Body of pancreas (tissue), 4 donors: ENCODE measurements at regions not wholly inside any gene's neighbourhood (a gene's known extent, or its start where the extent isn't known, plus 50 kb on each side); places are given as distances from the start of the nearest gene placed in this dataset.
A peak's percentile ranks its signal among the peaks of the same experiment; 100 is the strongest.

Source experiments
- ATAC-seq: fragments of 150-250 bp; one replicate; pipeline ENCODE4 v1.9.1; 2016
- DNase-seq, 4 donors: peaks; one replicate each; pipeline ENCODE4 v3.0.0-alpha.2; 2019
- H3K27ac ChIP-seq, 4 donors: fragments of 200-600 bp; sonication (generic); 1 replicate in 3 of 4; 2 replicates in 1 of 4; pipeline versions ENCODE4 v1.5.1 to v1.6.1; 2016 to 2019; ENCODE audit warnings: mild to moderate bottlenecking in 1 of 4, mixed read lengths in 1 of 4, moderate library complexity in 1 of 4
- H3K27me3 ChIP-seq, 2 donors: fragments of 200-600 bp; sonication (generic); one replicate each; pipeline ENCODE4 v1.6.0; 2016; ENCODE audit warnings: mild to moderate bottlenecking in 1 of 2
- H3K36me3 ChIP-seq, 2 donors: fragments of 200-600 bp; sonication (generic); replicated peaks in 1 of 2; 2 replicates each; pipeline ENCODE4 v1.5.1; 2016; ENCODE audit warnings: low read depth in 2 of 2; ENCODE audit not compliant: insufficient read depth in 1 of 2
- H3K4me1 ChIP-seq: fragments of 200-600 bp; sonication (generic); one replicate; pipeline ENCODE4 v1.6.0; 2016
- H3K4me3 ChIP-seq, 2 donors: fragments of 200-600 bp; sonication (generic); 1 replicate in 1 of 2; 2 replicates in 1 of 2; pipeline ENCODE4 v1.5.1; 2016 to 2019
- H3K9me3 ChIP-seq, 3 donors: fragments of 200-600 bp; sonication (generic); 1 replicate in 2 of 3; 2 replicates in 1 of 3; pipeline ENCODE4 v1.5.1; 2016
- CTCF ChIP-seq, 7 experiments: fragments of 450-650 bp in 4 of 7; fragments of 200-600 bp in 3 of 7; sonication (generic) in 3 of 7; IDR thresholded peaks; one replicate each; pipeline ENCODE4 v1.5.1; 2016 to 2019; ENCODE audit warnings: antibody characterized with exemption in 7 of 7
- POLR2A ChIP-seq, 3 donors: fragments of 450-650 bp; IDR thresholded peaks; one replicate each; pipeline ENCODE4 v1.6.1; 2016; ENCODE audit warnings: antibody characterized with exemption in 3 of 3, mild to moderate bottlenecking in 2 of 3
- whole genome bisulfite sequencing, 2 donors: methylation state at CpG; one replicate each; pipeline ENCODE4 v1.1.5; 2017; 5-methylcytosine and 5-hydroxymethylcytosine counted together
- intact Hi-C: fragments of 100-400 bp; cut with DNase I; formaldehyde crosslinking; loops from one replicate; pipeline ENCODE4 v1.15.1; 2023

DNA sequence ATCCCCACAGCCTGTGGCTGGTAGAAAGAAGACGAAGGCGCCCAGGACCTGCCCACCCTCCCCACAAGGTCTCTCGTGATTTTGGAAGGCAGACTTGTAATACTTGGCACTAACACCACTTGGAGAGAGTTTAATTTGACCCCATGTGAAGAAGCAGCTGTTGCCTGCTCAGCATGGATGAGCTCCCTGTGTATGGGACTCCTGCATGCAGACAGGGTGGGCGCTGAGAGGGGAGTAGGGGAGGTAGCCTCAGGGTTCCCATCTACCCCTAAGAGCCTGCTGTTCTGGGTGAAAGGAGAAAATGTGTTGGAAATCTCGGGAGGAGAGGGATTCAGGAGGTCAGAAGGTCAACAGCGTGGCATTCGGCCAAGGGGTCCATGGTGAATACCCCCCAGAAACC lies 625.9 kb downstream of the TBC1D22A start:
- WGBS, 2 donors: 31 to 46% methylated on average over 7 of the region's 7 CpGs
- Histone ChIP-seq H3K27ac (no peak overlapping the region), H3K9me3 (no peaks in the 10 kb centered on the region), H3K4me1 (no peaks in the 10 kb centered on the region), H3K4me3 (no peak overlapping the region), H3K36me3 (no peaks in the 10 kb centered on the region), H3K27me3 (no peaks in the 10 kb centered on the region)
- intact Hi-C loops: no loop called here
- TF ChIP-seq CTCF (IDR thresholded peaks at IDR 0.05) (no peak), POLR2A (IDR thresholded peaks at IDR 0.05) (no peak)
- DNase-seq (no peak), ATAC-seq (no peak)

DNA sequence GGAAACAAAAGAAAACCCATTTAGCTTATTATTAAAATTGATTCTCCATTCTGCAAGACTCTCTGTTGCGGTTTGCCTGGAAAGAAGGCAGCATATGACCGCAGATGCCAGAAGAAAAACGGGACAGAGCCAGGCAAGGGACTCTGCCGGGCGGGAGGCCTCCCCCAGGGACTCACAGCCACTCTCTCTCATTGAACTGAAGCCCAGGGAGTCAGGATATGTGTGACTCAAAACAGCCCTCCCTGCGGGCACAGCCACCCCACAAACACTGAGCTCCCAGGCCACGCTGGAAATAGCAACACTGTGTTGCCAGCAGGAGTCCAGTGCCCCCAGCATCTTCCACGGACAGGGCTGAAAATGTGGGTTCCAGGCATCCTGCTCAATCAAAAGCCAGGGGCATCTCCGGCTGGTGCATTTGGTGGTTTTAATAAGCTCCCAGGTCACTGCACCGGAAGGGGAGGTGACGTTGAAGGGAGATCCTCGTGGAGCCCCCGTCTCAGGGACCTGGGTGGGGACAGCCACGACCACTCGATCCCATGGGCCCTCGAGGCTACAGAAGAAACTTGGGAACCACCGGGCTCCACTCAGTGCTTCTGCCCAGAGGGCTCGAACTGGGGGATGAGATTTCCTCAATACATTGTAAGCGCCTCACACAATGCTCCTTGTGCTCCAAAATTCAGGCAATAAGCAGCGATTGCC lies 624.5 kb downstream of the TBC1D22A start:
- Histone ChIP-seq H3K9me3 (no peaks in the 10 kb centered on the region), H3K27me3 (no peaks in the 10 kb centered on the region), H3K4me1 (no peaks in the 10 kb centered on the region), H3K4me3 (no peak overlapping the region), H3K27ac (no peak overlapping the region), H3K36me3 (no peaks in the 10 kb centered on the region)
- no peak for TF ChIP-seq CTCF (IDR thresholded peaks at IDR 0.05)
- TF ChIP-seq POLR2A (IDR thresholded peaks at IDR 0.05): no peak
- intact Hi-C loops: no loop called here
- 50 to 52% methylated on average over 16 to 20 of the region's 20 CpGs for WGBS, 2 donors
- no peak for ATAC-seq
- no peak for DNase-seq

GRCh38 chr22:47384977-47385376 lies 622.5 kb downstream of the TBC1D22A start:
- intact Hi-C loops: no loop called here
- TF ChIP-seq CTCF (IDR thresholded peaks at IDR 0.05): no peak
- TF ChIP-seq POLR2A (IDR thresholded peaks at IDR 0.05): no peak
- no peaks in the 10 kb centered on the region for H3K4me1 ChIP-seq
- no peak overlapping the region for H3K27ac ChIP-seq
- H3K4me3 ChIP-seq: no peak overlapping the region
- H3K27me3 ChIP-seq: no peaks in the 10 kb centered on the region
- no peak for ATAC-seq
- 51 to 72% methylated on average over 8 of the region's 8 CpGs for WGBS, 2 donors
- H3K9me3 ChIP-seq: no peaks in the 10 kb centered on the region
- no peaks in the 10 kb centered on the region for H3K36me3 ChIP-seq
- peak in 1 of 4 donors; percentile 2 for DNase-seq

DNA sequence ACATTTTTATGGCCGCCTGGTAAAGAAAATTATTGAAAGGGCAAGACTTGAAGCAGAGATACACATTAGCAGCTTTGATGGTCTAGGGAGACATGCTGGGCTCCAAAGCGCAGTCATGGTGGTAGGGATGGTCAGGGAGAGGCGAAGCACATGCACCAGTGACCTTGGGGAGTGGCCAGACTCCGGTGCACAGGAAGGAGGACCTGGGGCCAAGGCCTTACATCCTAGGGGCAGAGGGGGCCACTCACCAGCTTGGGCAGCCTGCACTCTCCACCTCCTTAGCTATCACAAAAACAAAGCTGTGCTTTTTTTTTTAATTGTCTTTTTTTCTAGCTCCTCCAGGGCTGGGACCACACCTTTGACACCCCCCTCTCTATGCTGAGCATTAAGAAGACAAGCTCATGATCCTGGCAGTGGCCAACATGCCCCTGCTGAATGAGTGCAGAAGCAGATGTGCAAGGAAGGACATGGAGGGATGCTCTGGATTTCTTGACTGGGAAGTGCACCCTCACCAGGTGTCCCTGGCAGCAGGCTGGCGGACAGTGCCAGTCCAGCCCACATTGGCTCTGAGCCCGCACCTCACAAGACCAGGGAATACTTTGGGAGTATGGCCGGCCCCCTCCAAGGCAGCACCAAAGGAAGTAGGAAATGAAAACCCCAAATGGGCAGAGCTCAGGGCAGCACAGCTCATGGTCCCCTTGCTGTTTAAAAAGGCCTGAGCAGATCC lies 619.9 kb downstream of the TBC1D22A start:
- intact Hi-C loops: no loop called here
- Histone ChIP-seq H3K4me1 (no peaks in the 10 kb centered on the region), H3K9me3 (no peaks in the 10 kb centered on the region), H3K4me3 (no peak overlapping the region), H3K27me3 (no peaks in the 10 kb centered on the region), H3K36me3 (no peaks in the 10 kb centered on the region), H3K27ac (no peak overlapping the region)
- 53 to 61% methylated on average over 7 of the region's 7 CpGs for WGBS, 2 donors
- TF ChIP-seq POLR2A (IDR thresholded peaks at IDR 0.05) (no peak), CTCF (IDR thresholded peaks at IDR 0.05) (no peak)
- ATAC-seq (no peak), DNase-seq (peak in 1 of 4 donors; percentile 3)
